ENCODE measurements at regions not wholly inside any gene's neighbourhood (a gene's known extent, or its start where the extent isn't known, plus 50 kb on each side); places are given as distances from the start of the nearest gene placed in this dataset.

DNA sequence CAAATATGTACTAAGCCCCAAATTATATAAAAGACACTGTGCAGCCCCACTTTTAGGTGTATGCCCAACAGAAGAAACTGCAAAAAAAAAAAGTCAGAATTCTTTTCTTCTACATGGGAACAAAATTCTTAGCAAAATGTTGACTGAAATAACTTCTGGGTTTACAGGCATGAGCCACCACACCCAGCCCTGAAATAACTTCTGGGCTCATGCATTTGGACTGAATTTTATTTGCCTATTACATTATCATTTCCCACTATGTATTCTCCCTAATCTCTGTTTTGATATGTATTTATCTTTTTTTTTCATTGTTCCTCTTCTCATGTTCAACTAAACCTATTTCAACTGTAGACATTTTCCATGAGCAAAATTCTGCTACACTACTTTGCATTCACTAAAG lies 169.2 kb downstream of the GRIN2B start:
- CTCF ChIA-PET = no interaction called here
- Histone ChIP-seq H3K27me3 (ENCODE audit: insufficient read depth, low read length) (no peaks in the 10 kb centered on the region), H3K4me1 (ENCODE audit: control insufficient read depth in 1 of 2, insufficient read depth in 2 of 2, low read length in 2 of 2) (peaks cover 0 to 3% of the 10 kb centered on the region in 2 experiments; a peak in 1 of 4 replicates), H3K36me3 (ENCODE audit: control insufficient read depth in 1 of 2, insufficient read depth in 2 of 2, low read length in 2 of 2) (no peaks in the 10 kb centered on the region), H3K27ac (ENCODE audit: low read depth, low read length) (no peak overlapping the region), H3K4me3 (replicated peaks in 1 of 2; ENCODE audit: low read depth in 1 of 2, low read length in 2 of 2) (no peak overlapping the region), H3K4me2 (ENCODE audit: low read length) (no peak overlapping the region), H3K9me3 (ENCODE audit: control insufficient read depth in 1 of 2, insufficient read depth in 1 of 2, low read depth in 1 of 2, low read length in 2 of 2) (no peaks in the 10 kb centered on the region), H2AFZ (ENCODE audit: low read depth, low read length, poor library complexity, severe bottlenecking) (no peak overlapping the region), H3K9ac (ENCODE audit: low read length) (no peak overlapping the region), H4K20me1 (ENCODE audit: insufficient read depth) (no peaks in the 10 kb centered on the region), H3K9me2 (ENCODE audit: insufficient read depth) (no peaks in the 10 kb centered on the region), H3K79me2 (ENCODE audit: insufficient read depth, low read length) (no peaks in the 10 kb centered on the region)
- no TSS peak for BruUV-seq (replicated peaks)
- RAD21 ChIA-PET (ENCODE audit: low non-redundant PET in 1 of 2, low total read pairs in 2 of 2, uncharacterized antibody in 2 of 2, unreplicated experiment in 2 of 2) = no interaction called here
- TF ChIP-seq MAX (IDR thresholded peaks at IDR 0.05) = no peak
- TF ChIP-seq TCF7L2 (IDR thresholded peaks at IDR 0.05; ENCODE audit: borderline replicate concordance, extremely low read depth, insufficient read depth, insufficient read length) = no peak
- no peak for TF ChIP-seq ZNF274 (IDR thresholded peaks at IDR 0.05; ENCODE audit: low read depth, low read length)
- no peak for TF ChIP-seq CBX3 (IDR thresholded peaks at IDR 0.05; ENCODE audit: low read depth)
- TF ChIP-seq, protein P1, sequence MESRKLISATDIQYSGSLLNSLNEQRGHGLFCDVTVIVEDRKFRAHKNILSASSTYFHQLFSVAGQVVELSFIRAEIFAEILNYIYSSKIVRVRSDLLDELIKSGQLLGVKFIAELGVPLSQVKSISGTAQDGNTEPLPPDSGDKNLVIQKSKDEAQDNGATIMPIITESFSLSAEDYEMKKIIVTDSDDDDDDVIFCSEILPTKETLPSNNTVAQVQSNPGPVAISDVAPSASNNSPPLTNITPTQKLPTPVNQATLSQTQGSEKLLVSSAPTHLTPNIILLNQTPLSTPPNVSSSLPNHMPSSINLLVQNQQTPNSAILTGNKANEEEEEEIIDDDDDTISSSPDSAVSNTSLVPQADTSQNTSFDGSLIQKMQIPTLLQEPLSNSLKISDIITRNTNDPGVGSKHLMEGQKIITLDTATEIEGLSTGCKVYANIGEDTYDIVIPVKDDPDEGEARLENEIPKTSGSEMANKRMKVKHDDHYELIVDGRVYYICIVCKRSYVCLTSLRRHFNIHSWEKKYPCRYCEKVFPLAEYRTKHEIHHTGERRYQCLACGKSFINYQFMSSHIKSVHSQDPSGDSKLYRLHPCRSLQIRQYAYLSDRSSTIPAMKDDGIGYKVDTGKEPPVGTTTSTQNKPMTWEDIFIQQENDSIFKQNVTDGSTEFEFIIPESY (IDR thresholded peaks at IDR 0.05; ENCODE audit: extremely low read depth, insufficient replicate concordance, low read length) = no peak
- no peak for TF ChIP-seq JUND (IDR thresholded peaks at IDR 0.05)
- TF ChIP-seq, protein P2, sequence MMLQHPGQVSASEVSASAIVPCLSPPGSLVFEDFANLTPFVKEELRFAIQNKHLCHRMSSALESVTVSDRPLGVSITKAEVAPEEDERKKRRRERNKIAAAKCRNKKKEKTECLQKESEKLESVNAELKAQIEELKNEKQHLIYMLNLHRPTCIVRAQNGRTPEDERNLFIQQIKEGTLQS (IDR thresholded peaks at IDR 0.05) = no peak
- TF ChIP-seq POLR2AphosphoS5 (IDR thresholded peaks at IDR 0.05; ENCODE audit: low read depth, low read length) = no peak
- TF ChIP-seq YY1 (IDR thresholded peaks at IDR 0.05; ENCODE audit: extremely low read depth, insufficient replicate concordance, low read depth, low read length) = no peak
- TF ChIP-seq, protein P3, sequence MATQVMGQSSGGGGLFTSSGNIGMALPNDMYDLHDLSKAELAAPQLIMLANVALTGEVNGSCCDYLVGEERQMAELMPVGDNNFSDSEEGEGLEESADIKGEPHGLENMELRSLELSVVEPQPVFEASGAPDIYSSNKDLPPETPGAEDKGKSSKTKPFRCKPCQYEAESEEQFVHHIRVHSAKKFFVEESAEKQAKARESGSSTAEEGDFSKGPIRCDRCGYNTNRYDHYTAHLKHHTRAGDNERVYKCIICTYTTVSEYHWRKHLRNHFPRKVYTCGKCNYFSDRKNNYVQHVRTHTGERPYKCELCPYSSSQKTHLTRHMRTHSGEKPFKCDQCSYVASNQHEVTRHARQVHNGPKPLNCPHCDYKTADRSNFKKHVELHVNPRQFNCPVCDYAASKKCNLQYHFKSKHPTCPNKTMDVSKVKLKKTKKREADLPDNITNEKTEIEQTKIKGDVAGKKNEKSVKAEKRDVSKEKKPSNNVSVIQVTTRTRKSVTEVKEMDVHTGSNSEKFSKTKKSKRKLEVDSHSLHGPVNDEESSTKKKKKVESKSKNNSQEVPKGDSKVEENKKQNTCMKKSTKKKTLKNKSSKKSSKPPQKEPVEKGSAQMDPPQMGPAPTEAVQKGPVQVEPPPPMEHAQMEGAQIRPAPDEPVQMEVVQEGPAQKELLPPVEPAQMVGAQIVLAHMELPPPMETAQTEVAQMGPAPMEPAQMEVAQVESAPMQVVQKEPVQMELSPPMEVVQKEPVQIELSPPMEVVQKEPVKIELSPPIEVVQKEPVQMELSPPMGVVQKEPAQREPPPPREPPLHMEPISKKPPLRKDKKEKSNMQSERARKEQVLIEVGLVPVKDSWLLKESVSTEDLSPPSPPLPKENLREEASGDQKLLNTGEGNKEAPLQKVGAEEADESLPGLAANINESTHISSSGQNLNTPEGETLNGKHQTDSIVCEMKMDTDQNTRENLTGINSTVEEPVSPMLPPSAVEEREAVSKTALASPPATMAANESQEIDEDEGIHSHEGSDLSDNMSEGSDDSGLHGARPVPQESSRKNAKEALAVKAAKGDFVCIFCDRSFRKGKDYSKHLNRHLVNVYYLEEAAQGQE (IDR thresholded peaks at IDR 0.05; ENCODE audit: low read depth) = no peak
- no peak for TF ChIP-seq ELF1 (IDR thresholded peaks at IDR 0.05; ENCODE audit: borderline replicate concordance, low read depth)
- TF ChIP-seq CTCF (IDR thresholded peaks at IDR 0.05 in 2 of 3, conservative IDR thresholded peaks at IDR 0.05 in 1 of 3; ENCODE audit: borderline replicate concordance in 1 of 3, insufficient read depth in 1 of 3, low read depth in 2 of 3, low read length in 2 of 3) = no peak
- POLR2A ChIA-PET = no interaction called here
- DNase-seq (ENCODE audit: low read depth, low spot score) (no peak), ATAC-seq (no peak)
- intact Hi-C loops (cut with micrococcal nuclease) = no loop called here

All from HCT116 (cell line).